Astrocyte (in vitro differentiated cells and primary cell): ENCODE measurements at regions not wholly inside any gene's neighbourhood (a gene's known extent, or its start where the extent isn't known, plus 50 kb on each side); places are given as distances from the start of the nearest gene placed in this dataset.

Experiments
- DNase-seq: peaks from one replicate; pipeline ENCODE4 v3.0.0-alpha.2; 2010; ENCODE audit warnings: low read depth
- FAIRE-seq: peaks from 2 replicates; lab custom pipeline; 2011; peaks lifted over from hg19 to GRCh38; lab: Jason Lieb, UNC
- H2AFZ ChIP-seq: 2 replicates; pipeline ENCODE4 v1.6.0; 2012; ENCODE audit warnings: low read depth, low read length, inconsistent platforms
- H3K27ac ChIP-seq: 2 replicates; pipeline ENCODE4 v1.5.1; 2011; ENCODE audit warnings: low read depth, low read length, inconsistent platforms
- H3K27me3 ChIP-seq: 2 replicates; pipeline ENCODE4 v1.6.0; 2011; ENCODE audit warnings: low read length, inconsistent platforms; ENCODE audit not compliant: insufficient read depth
- H3K36me3 ChIP-seq: 2 replicates; pipeline ENCODE4 v1.5.1; 2011; ENCODE audit warnings: low read length, inconsistent platforms; ENCODE audit not compliant: insufficient read depth
- H3K4me1 ChIP-seq: 2 replicates; pipeline ENCODE4 v1.5.1; 2011; ENCODE audit warnings: low read length, inconsistent platforms; ENCODE audit not compliant: insufficient read depth
- H3K4me2 ChIP-seq: 2 replicates; pipeline ENCODE4 v1.6.0; 2012; ENCODE audit warnings: low read length, inconsistent platforms
- H3K4me3 ChIP-seq: 2 replicates; pipeline ENCODE4 v1.5.1; 2011; ENCODE audit warnings: low read depth, mild to moderate bottlenecking, low read length, inconsistent platforms; ENCODE audit not compliant: insufficient read depth
- H3K79me2 ChIP-seq: 2 replicates; pipeline ENCODE4 v1.6.0; 2012; ENCODE audit warnings: mild to moderate bottlenecking, low read length, inconsistent platforms; ENCODE audit not compliant: insufficient read depth
- H3K9ac ChIP-seq: 2 replicates; pipeline ENCODE4 v1.6.0; 2012; ENCODE audit warnings: mild to moderate bottlenecking, low read length, inconsistent platforms
- H3K9me3 ChIP-seq: 2 replicates; pipeline ENCODE4 v1.5.1; 2012; ENCODE audit warnings: low read depth, mild to moderate bottlenecking, low read length, inconsistent platforms; ENCODE audit not compliant: insufficient read depth
- H4K20me1 ChIP-seq: 2 replicates; pipeline ENCODE4 v1.6.0; 2012; ENCODE audit warnings: low read length, inconsistent platforms; ENCODE audit not compliant: insufficient read depth
- H3K27ac Mint-ChIP-seq: one replicate; pipeline ENCODE4 v1.8.0; 2021; ENCODE audit warnings: mild to moderate bottlenecking, mixed read lengths; ENCODE audit not compliant: unreplicated experiment
- H3K27me3 Mint-ChIP-seq: one replicate; pipeline ENCODE4 v1.8.0; 2021; ENCODE audit warnings: low read depth, mixed read lengths; ENCODE audit not compliant: unreplicated experiment
- H3K36me3 Mint-ChIP-seq: one replicate; pipeline ENCODE4 v1.8.0; 2021; ENCODE audit warnings: low read depth, mixed read lengths; ENCODE audit not compliant: unreplicated experiment
- H3K4me1 Mint-ChIP-seq: one replicate; pipeline ENCODE4 v1.8.0; 2021; ENCODE audit warnings: low read depth, mixed read lengths; ENCODE audit not compliant: unreplicated experiment
- H3K4me3 Mint-ChIP-seq: one replicate; pipeline ENCODE4 v1.8.0; 2021; ENCODE audit warnings: mild to moderate bottlenecking, moderate library complexity, mixed read lengths; ENCODE audit not compliant: unreplicated experiment
- H3K9me3 Mint-ChIP-seq: one replicate; pipeline ENCODE4 v1.8.0; 2021; ENCODE audit warnings: mild to moderate bottlenecking, mixed read lengths; ENCODE audit not compliant: unreplicated experiment
- CTCF ChIP-seq: IDR thresholded peaks from 2 replicates; pipeline ENCODE4 v1.5.1; 2011; ENCODE audit warnings: low read depth, mild to moderate bottlenecking, inconsistent platforms, low read length, moderate library complexity; ENCODE audit not compliant: insufficient read depth
- EZH2 ChIP-seq: IDR thresholded peaks from 2 replicates; pipeline ENCODE4 v1.6.1; 2012; ENCODE audit warnings: mild to moderate bottlenecking, low read length, inconsistent platforms; ENCODE audit not compliant: insufficient read depth

DNA sequence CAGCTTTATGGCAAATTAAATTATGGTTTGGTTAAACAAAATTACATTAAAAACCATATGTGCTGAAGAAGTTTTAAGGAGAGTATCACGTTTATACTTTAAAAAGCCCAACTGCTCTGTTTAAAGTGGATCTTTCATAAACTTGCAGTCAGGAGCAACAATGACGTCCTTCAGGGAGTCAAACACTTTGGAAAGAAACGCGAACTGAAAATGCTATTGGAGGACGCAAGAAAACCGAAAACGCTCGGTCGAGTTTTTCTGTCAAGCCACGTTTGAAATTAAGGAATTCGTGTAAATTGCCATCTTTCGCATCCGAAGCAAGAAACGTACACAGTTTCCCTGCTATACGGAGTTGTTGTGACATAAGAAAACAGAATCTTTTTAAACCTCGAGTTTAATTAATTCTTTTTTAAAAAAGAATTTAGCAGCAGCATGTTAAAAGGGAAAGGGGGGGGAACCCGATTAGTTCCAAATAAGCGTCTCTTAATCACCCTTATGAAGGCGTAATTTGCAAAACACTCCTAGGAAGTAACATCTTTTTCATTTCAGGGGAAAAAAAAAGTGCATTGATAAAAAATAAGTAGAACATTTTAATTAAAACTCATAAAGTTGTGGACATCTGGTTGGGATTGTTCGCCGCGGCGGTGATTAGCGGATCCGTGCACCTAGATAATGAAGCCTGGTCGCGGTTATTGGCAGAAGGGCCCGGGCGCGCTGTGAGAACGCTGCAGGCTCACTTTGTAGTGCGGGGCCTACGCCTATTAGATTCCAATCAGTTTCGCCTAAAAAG lies 295.4 kb downstream of the TFAP2C start:
- no peaks in the 10 kb centered on the region for H3K79me2 ChIP-seq
- H3K36me3 ChIP-seq, result no peaks in the 10 kb centered on the region
- peaks cover 5% of the 10 kb centered on the region for H3K4me1 ChIP-seq
- peaks cover 5% of the 10 kb centered on the region for H3K4me1 Mint-ChIP-seq
- H3K9me3 ChIP-seq, result peaks cover 3% of the 10 kb centered on the region
- H2AFZ ChIP-seq, result no peak overlapping the region
- no peak for TF ChIP-seq EZH2
- no peak for TF ChIP-seq CTCF
- no peak for DNase-seq
- H3K36me3 Mint-ChIP-seq, result no peaks in the 10 kb centered on the region
- peak overlapping the region; percentile 74 for H3K4me2 ChIP-seq
- no peak overlapping the region for H3K9ac ChIP-seq
- H3K27ac ChIP-seq, result no peak overlapping the region
- H3K9me3 Mint-ChIP-seq, result no peaks in the 10 kb centered on the region
- peak overlapping the region; percentile 75 for H3K4me3 Mint-ChIP-seq
- no peak overlapping the region for H3K27ac Mint-ChIP-seq
- H3K27me3 Mint-ChIP-seq, result peaks cover 78% of the 10 kb centered on the region
- no peak overlapping the region for H3K4me3 ChIP-seq
- peaks cover 78% of the 10 kb centered on the region for H3K27me3 ChIP-seq
- H4K20me1 ChIP-seq, result no peaks in the 10 kb centered on the region
- FAIRE-seq, result no peak

DNA sequence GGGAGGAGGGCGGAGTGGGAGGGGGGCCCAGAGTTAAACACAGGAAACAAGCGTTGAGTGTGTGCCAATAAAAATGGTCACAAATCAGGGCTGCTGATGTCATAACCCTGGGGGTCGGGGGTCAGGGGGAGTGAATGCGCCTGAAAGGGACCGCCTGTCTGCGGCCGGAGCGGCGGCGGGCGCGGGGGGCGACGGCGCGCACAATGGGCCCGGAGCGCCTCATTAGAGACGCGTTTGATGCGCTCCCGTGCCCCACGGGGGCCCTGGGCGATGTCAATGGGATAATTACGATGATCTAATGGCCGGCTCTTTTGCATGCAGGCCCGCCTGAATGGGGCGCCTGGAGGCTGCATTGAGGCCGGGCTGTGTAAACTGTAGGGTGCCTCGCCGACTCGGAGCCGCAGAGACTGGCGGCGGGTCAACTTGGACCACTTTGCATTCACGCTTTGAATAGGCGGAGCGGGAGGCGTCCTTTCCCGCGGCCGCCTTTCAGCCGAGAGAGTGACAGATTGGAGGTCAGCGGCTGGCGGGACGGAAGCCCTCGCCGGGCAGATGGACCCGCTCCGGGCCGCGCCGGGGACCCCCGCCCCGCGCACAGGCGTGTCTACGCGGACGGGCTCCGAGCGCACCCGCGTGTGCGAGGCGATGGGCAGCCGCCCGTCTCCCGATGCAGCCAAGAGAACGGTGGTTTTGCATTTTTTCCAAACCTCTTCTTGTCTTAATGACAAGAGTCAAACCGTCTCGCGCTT lies 296.1 kb downstream of the TFAP2C start:
- H3K9me3 ChIP-seq, result peaks cover 3% of the 10 kb centered on the region
- peaks cover 83% of the 10 kb centered on the region for H3K27me3 ChIP-seq
- H3K36me3 ChIP-seq, result no peaks in the 10 kb centered on the region
- no peaks in the 10 kb centered on the region for H3K79me2 ChIP-seq
- no peak for FAIRE-seq
- H3K4me3 ChIP-seq, result peak overlapping the region; percentile 24
- H3K9me3 Mint-ChIP-seq, result no peaks in the 10 kb centered on the region
- TF ChIP-seq EZH2, result peak; percentile 98
- no peak for TF ChIP-seq CTCF
- H3K36me3 Mint-ChIP-seq, result no peaks in the 10 kb centered on the region
- H3K4me2 ChIP-seq, result peak overlapping the region; percentile 74
- H3K4me1 Mint-ChIP-seq, result peaks cover 5% of the 10 kb centered on the region
- H3K4me1 ChIP-seq, result peaks cover 5% of the 10 kb centered on the region
- no peaks in the 10 kb centered on the region for H4K20me1 ChIP-seq
- H3K27me3 Mint-ChIP-seq, result peaks cover 84% of the 10 kb centered on the region
- no peak overlapping the region for H3K27ac ChIP-seq
- no peak overlapping the region for H3K27ac Mint-ChIP-seq
- DNase-seq, result no peak
- no peak overlapping the region for H3K9ac ChIP-seq
- peak overlapping the region; percentile 10 for H2AFZ ChIP-seq
- H3K4me3 Mint-ChIP-seq, result peak overlapping the region; percentile 75

DNA sequence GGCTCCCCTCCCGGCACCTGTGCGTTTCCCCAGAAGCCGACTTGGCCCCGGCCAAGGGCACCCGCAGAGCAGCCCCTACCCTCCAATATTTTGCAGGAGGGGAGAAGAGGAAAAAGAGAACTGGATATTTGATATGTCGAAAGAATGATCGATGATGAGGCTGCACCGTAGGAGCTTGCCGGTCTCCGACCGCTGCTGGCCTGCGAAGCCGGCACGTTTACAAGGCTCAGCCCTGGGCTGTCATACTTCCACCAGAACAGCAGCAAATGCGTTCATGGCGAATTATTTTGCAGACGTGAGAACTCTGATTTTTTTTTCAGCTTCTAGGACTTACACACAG lies 296.7 kb downstream of the TFAP2C start:
- TF ChIP-seq CTCF (no peak), EZH2 (peak; percentile 24)
- FAIRE-seq, result no peak
- Histone ChIP-seq H3K27ac (no peak overlapping the region), H2AFZ (no peak overlapping the region), H3K9ac (no peak overlapping the region), H3K36me3 (no peaks in the 10 kb centered on the region), H3K79me2 (no peaks in the 10 kb centered on the region), H3K4me1 (peaks cover 5% of the 10 kb centered on the region), H3K27me3 (peaks cover 83% of the 10 kb centered on the region), H3K4me2 (peak overlapping the region; percentile 74), H3K9me3 (peaks cover 3% of the 10 kb centered on the region), H3K4me3 (peak overlapping the region; percentile 24), H4K20me1 (no peaks in the 10 kb centered on the region)
- Mint-ChIP-seq H3K4me3 (peak overlapping the region; percentile 71), H3K27ac (no peak overlapping the region), H3K9me3 (no peaks in the 10 kb centered on the region), H3K4me1 (peaks cover 5% of the 10 kb centered on the region), H3K27me3 (peaks cover 81% of the 10 kb centered on the region), H3K36me3 (no peaks in the 10 kb centered on the region)
- no peak for DNase-seq
